NCI-H510A treated with DMSO at 0.1 percent for 48 hours (cell line): ENCODE measurements at regions not wholly inside any gene's neighbourhood (a gene's known extent, or its start where the extent isn't known, plus 50 kb on each side); places are given as distances from the start of the nearest gene placed in this dataset.

Experiments used
- DNase-seq: peaks from one replicate; lab custom pipeline; 2025; lab: John Stamatoyannopoulos, UW

- DNase-seq: no peak
Measured at GRCh38 chr15:69626095-69627066, 173.8 kb downstream of the RPLP1 start.

- DNase-seq: no peak
Measured at GRCh38 chr15:69627548-69628158, 175.0 kb downstream of the RPLP1 start.

- DNase-seq: no peak
Measured at GRCh38 chr15:69628256-69629093, 175.9 kb downstream of the RPLP1 start.

- DNase-seq: no peak
Measured at GRCh38 chr15:69629631-69630161, 177.1 kb downstream of the RPLP1 start.

- DNase-seq: no peak
Measured at GRCh38 chr15:69631005-69631404, 178.4 kb downstream of the RPLP1 start.

- no peak for DNase-seq
Measured at GRCh38 chr15:69631978-69632377, 179.4 kb downstream of the RPLP1 start.

- no peak for DNase-seq
Measured at GRCh38 chr15:69634860-69635259, 182.2 kb downstream of the RPLP1 start.

GRCh38 chr15:69636169-69636915, 183.7 kb downstream of the RPLP1 start:
- DNase-seq: no peak

- no peak for DNase-seq
Measured at GRCh38 chr15:69637818-69638217, 185.2 kb downstream of the RPLP1 start.

- DNase-seq: no peak
Measured at GRCh38 chr15:69643476-69643875, 190.9 kb downstream of the RPLP1 start.

GRCh38 chr15:69643971-69644370, 191.4 kb downstream of the RPLP1 start:
- DNase-seq: no peak

- no peak for DNase-seq
Measured at GRCh38 chr15:69644876-69645275, 192.3 kb downstream of the RPLP1 start.

GRCh38 chr15:69647142-69647513, 194.5 kb downstream of the RPLP1 start:
- no peak for DNase-seq

GRCh38 chr15:69648212-69648611, 195.6 kb downstream of the RPLP1 start:
- DNase-seq: peak; percentile 64

- DNase-seq: no peak
Measured at GRCh38 chr15:69648775-69649735, 196.4 kb downstream of the RPLP1 start.

GRCh38 chr15:69652293-69652692, 199.7 kb downstream of the RPLP1 start:
- DNase-seq: no peak

- DNase-seq: no peak
Measured at GRCh38 chr15:69652751-69653305, 200.2 kb downstream of the RPLP1 start.

GRCh38 chr15:69653306-69653705, 200.7 kb downstream of the RPLP1 start:
- DNase-seq: no peak

GRCh38 chr15:69653846-69654245, 201.2 kb downstream of the RPLP1 start:
- no peak for DNase-seq
